Adrenal gland (tissue), 9 donors: ENCODE measurements at regions not wholly inside any gene's neighbourhood (a gene's known extent, or its start where the extent isn't known, plus 50 kb on each side); places are given as distances from the start of the nearest gene placed in this dataset.
"Not testable (repeated sequence)": the region's sequence is repeated elsewhere in the genome, so short reads cannot be mapped to it uniquely, and the experiment has no call there.

Experiments
- DNase-seq, 7 donors: peaks; one replicate each; pipeline ENCODE4 v3.0.0-alpha.2; 2019 to 2020
- H3K27ac ChIP-seq, 5 donors: fragments of 200-600 bp; sonication (generic) in 4 of 5; 1 replicate in 3 of 5; 2 replicates in 2 of 5; pipeline versions ENCODE4 v1.5.1 to v1.8.0; 2016 to 2020; ENCODE audit warnings: mild to moderate bottlenecking in 1 of 5
- H3K27me3 ChIP-seq: fragments of 200-600 bp; 2 replicates; pipeline ENCODE4 v1.8.0; 2021
- H3K36me3 ChIP-seq, 2 donors: fragments of 200-600 bp; replicated peaks in 1 of 2; 1 replicate in 1 of 2; 2 replicates in 1 of 2; pipeline versions ENCODE4 v1.5.1 to v1.8.0; 2018 to 2022
- H3K4me1 ChIP-seq, 2 donors: fragments of 200-600 bp; replicated peaks in 1 of 2; 1 replicate in 1 of 2; 2 replicates in 1 of 2; pipeline versions ENCODE4 v1.5.1 to v1.8.0; 2018 to 2021
- H3K4me3 ChIP-seq, 4 donors: fragments of 200-600 bp; sonication (generic) in 3 of 4; one replicate each; pipeline ENCODE4 v1.5.1; 2016 to 2018
- H3K9me3 ChIP-seq, 3 donors: fragments of 200-600 bp; sonication (generic) in 1 of 3; replicated peaks in 1 of 3; 1 replicate in 2 of 3; 2 replicates in 1 of 3; pipeline versions ENCODE4 v1.5.1 to v1.8.0; 2016 to 2021
- CTCF ChIP-seq, 6 experiments: fragments of 450-650 bp in 4 of 6; fragments of 200-600 bp in 2 of 6; sonication (generic) in 1 of 6; IDR thresholded peaks; 1 replicate in 5 of 6; 2 replicates in 1 of 6; pipeline versions ENCODE4 v1.5.1 to v1.8.0; 2016 to 2021; ENCODE audit warnings: antibody characterized with exemption in 6 of 6, mild to moderate bottlenecking in 2 of 6, moderate library complexity in 1 of 6
- POLR2A ChIP-seq, 2 donors: fragments of 450-650 bp; IDR thresholded peaks; one replicate each; pipeline ENCODE4 v1.6.1; 2017; ENCODE audit warnings: antibody characterized with exemption in 2 of 2, mild to moderate bottlenecking in 2 of 2, moderate library complexity in 1 of 2
- WGBS, 4 donors: extraction: QIAGEN DNeasy Blood & Tissue Kit in 2 of 4; methylation state at CpG; one replicate each; pipeline versions ENCODE4 v1.1.5 to v1.1.7; 2013 to 2017; 5-methylcytosine and 5-hydroxymethylcytosine counted together
- intact Hi-C, 2 donors: fragments of 100-400 bp; cut with DNase I; formaldehyde crosslinking; loops; one replicate each; pipeline versions ENCODE4 v1.14.1 to v1.15.0; 2022 to 2023
- donor health status: healthy with polysubstance abuse.
- donor health status: Bipolar disorder and iron deficiency.
- donor health status: DM: yes; HTN: yes; CAD: no.
- donor health status: DM: no; HTN: no; CAD: no.
- donor health status: DM: no; HTN: no; CAD: no.

- Histone ChIP-seq H3K4me3 (no peak overlapping the region), H3K27me3 (no peaks in the 10 kb centered on the region), H3K27ac (no peak overlapping the region), H3K4me1 (no peaks in the 10 kb centered on the region), H3K9me3 (no peaks in the 10 kb centered on the region), H3K36me3 (no peaks in the 10 kb centered on the region)
- intact Hi-C loops, result loop anchor here in 1 of 2 donors (10.0 kb wide), 3 partner anchors 344 to 1094 kb away; no protein-coding TSS in a partner anchor
- TF ChIP-seq CTCF (IDR thresholded peaks at IDR 0.05) (no peak), POLR2A (IDR thresholded peaks at IDR 0.05) (no peak)
- DNase-seq, result no peak
- 28 to 35% (median 29%) methylated on average over 1 of the region's 1 CpG for whole genome bisulfite sequencing, 4 donors
These were observed 134.9 kb upstream of the CACNA2D1 start for GRCh38 chr7:82578430-82578829.

GRCh38 chr7:82572195-82572880 lies 128.8 kb upstream of the CACNA2D1 start:
- DNase-seq, result peak; percentile 85 to 95 (median 90)
- Histone ChIP-seq H3K9me3 (no peaks in the 10 kb centered on the region), H3K27me3 (no peaks in the 10 kb centered on the region), H3K4me1 (no peaks in the 10 kb centered on the region), H3K36me3 (no peaks in the 10 kb centered on the region), H3K27ac (no peak overlapping the region), H3K4me3 (no peak overlapping the region)
- intact Hi-C loops, result loop anchor here in 1 of 2 donors (10.0 kb wide), 3 partner anchors 338 to 1088 kb away; no protein-coding TSS in a partner anchor
- WGBS, 4 donors, result 1 to 2% (median 1%) methylated on average over 9 of the region's 9 CpGs
- TF ChIP-seq CTCF (IDR thresholded peaks at IDR 0.05) (peak; percentile 77 to 95 (median 88)), POLR2A (IDR thresholded peaks at IDR 0.05) (no peak)

GRCh38 chr7:82571047-82571446 lies 127.5 kb upstream of the CACNA2D1 start:
- H3K9me3 ChIP-seq, H3K4me1 ChIP-seq, H3K4me3 ChIP-seq, DNase-seq, H3K27me3 ChIP-seq, H3K36me3 ChIP-seq, H3K27ac ChIP-seq: not testable (repeated sequence)
- WGBS, 4 donors, result 61 to 76% (median 68%) methylated on average over 4 of the region's 4 CpGs
- intact Hi-C loops, result loop anchor here in 1 of 2 donors (10.0 kb wide), 3 partner anchors 336 to 1086 kb away; no protein-coding TSS in a partner anchor

DNA sequence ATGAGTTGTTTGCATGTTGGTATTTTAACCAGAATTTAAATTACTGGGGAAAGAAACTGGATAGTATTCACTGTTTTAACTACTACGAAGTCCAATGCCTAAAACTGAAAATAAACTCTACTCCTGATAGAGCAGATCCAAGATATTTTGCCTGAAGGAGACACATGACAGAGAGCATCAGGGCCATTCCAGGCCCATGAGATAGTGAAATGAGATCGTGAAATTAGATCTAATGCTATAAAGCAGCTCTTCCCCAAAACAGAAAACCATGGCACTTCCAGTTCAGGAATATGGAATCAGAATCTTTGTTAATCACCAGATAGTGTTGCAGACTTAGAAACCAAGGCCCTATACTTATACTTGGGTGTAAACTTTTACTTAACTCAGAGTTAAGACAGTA lies 124.3 kb upstream of the CACNA2D1 start:
- H3K4me3 ChIP-seq, result no peak overlapping the region
- no peaks in the 10 kb centered on the region for H3K36me3 ChIP-seq
- DNase-seq, result no peak
- H3K27ac ChIP-seq, result no peak overlapping the region
- intact Hi-C loops, result no loop called here
- 82 to 90% (median 84%) methylated on average over 2 of the region's 2 CpGs for WGBS, 4 donors
- no peaks in the 10 kb centered on the region for H3K27me3 ChIP-seq
- no peak for TF ChIP-seq CTCF (IDR thresholded peaks at IDR 0.05)
- TF ChIP-seq POLR2A (IDR thresholded peaks at IDR 0.05), result no peak
- H3K4me1 ChIP-seq, result no peaks in the 10 kb centered on the region
- H3K9me3 ChIP-seq, result no peaks in the 10 kb centered on the region

- 63 to 85% (median 72%) methylated on average over 2 of the region's 2 CpGs for WGBS, 4 donors
- intact Hi-C loops, result no loop called here
These were observed 123.8 kb upstream of the CACNA2D1 start for GRCh38 chr7:82567356-82567755.

More at GRCh38 chr7:82567356-82567755, 123.8 kb upstream of the CACNA2D1 start:
- Histone ChIP-seq H3K4me3 (no peak overlapping the region), H3K27ac (no peak overlapping the region), H3K36me3 (no peaks in the 10 kb centered on the region), H3K9me3 (no peaks in the 10 kb centered on the region), H3K4me1 (no peaks in the 10 kb centered on the region), H3K27me3 (no peaks in the 10 kb centered on the region)
- DNase-seq, result no peak
- no peak for TF ChIP-seq POLR2A (IDR thresholded peaks at IDR 0.05)
- no peak for TF ChIP-seq CTCF (IDR thresholded peaks at IDR 0.05)
